Activated naive CD4-positive, alpha-beta T cell treated with Interleukin-2 at 50 U/mL for 16 hours (primary cell): ENCODE measurements at regions not wholly inside any gene's neighbourhood (a gene's known extent, or its start where the extent isn't known, plus 50 kb on each side); places are given as distances from the start of the nearest gene placed in this dataset.
"Not testable (repeated sequence)": the region's sequence is repeated elsewhere in the genome, so short reads cannot be mapped to it uniquely, and the experiment has no call there.

ENCODE experiments used
- DNase-seq: peaks from one replicate; pipeline ENCODE4 v3.0.0-alpha.2; 2020

- DNase-seq, result no peak
Observed at GRCh38 chr2:64888591-64889309, 100.4 kb upstream of the SLC1A4 start.

- DNase-seq, result no peak
Observed at GRCh38 chr2:64889803-64890202, 99.4 kb upstream of the SLC1A4 start.

GRCh38 chr2:64896572-64896971, 92.6 kb upstream of the SLC1A4 start:
- not testable (repeated sequence) for DNase-seq

- no peak for DNase-seq
Observed at GRCh38 chr2:64899081-64899865, 89.9 kb upstream of the SLC1A4 start.

- DNase-seq, result not testable (repeated sequence)
Observed at GRCh38 chr2:64899876-64900275, 89.3 kb upstream of the SLC1A4 start.

- no peak for DNase-seq
Observed at GRCh38 chr2:64904413-64905329, 84.5 kb upstream of the SLC1A4 start.

- no peak for DNase-seq
Observed at GRCh38 chr2:64905338-64906024, 83.7 kb upstream of the SLC1A4 start.

GRCh38 chr2:64906853-64907536, 82.2 kb upstream of the SLC1A4 start:
- DNase-seq, result no peak

- DNase-seq, result no peak
Observed at GRCh38 chr2:64908406-64908805, 80.8 kb upstream of the SLC1A4 start.

GRCh38 chr2:64910523-64910922, 78.7 kb upstream of the SLC1A4 start:
- no peak for DNase-seq

- no peak for DNase-seq
Observed at GRCh38 chr2:64910972-64911433, 78.2 kb upstream of the SLC1A4 start.

GRCh38 chr2:64913357-64913869, 75.8 kb upstream of the SLC1A4 start:
- DNase-seq, result no peak

- no peak for DNase-seq
Observed at GRCh38 chr2:64914247-64914646, 75.0 kb upstream of the SLC1A4 start.

GRCh38 chr2:64914735-64915509, 74.3 kb upstream of the SLC1A4 start:
- no peak for DNase-seq

- DNase-seq, result no peak
Observed at GRCh38 chr2:64915510-64915900, 73.7 kb upstream of the SLC1A4 start.

GRCh38 chr2:64918220-64918886, 70.8 kb upstream of the SLC1A4 start:
- DNase-seq, result no peak

- DNase-seq, result no peak
Observed at GRCh38 chr2:64919261-64919660, 69.9 kb upstream of the SLC1A4 start.

GRCh38 chr2:64922482-64923384, 66.5 kb upstream of the SLC1A4 start:
- DNase-seq, result no peak

GRCh38 chr2:64923385-64923710, 65.9 kb upstream of the SLC1A4 start:
- DNase-seq, result no peak
